ENCODE measurements at regions not wholly inside any gene's neighbourhood (a gene's known extent, or its start where the extent isn't known, plus 50 kb on each side); places are given as distances from the start of the nearest gene placed in this dataset.

DNA sequence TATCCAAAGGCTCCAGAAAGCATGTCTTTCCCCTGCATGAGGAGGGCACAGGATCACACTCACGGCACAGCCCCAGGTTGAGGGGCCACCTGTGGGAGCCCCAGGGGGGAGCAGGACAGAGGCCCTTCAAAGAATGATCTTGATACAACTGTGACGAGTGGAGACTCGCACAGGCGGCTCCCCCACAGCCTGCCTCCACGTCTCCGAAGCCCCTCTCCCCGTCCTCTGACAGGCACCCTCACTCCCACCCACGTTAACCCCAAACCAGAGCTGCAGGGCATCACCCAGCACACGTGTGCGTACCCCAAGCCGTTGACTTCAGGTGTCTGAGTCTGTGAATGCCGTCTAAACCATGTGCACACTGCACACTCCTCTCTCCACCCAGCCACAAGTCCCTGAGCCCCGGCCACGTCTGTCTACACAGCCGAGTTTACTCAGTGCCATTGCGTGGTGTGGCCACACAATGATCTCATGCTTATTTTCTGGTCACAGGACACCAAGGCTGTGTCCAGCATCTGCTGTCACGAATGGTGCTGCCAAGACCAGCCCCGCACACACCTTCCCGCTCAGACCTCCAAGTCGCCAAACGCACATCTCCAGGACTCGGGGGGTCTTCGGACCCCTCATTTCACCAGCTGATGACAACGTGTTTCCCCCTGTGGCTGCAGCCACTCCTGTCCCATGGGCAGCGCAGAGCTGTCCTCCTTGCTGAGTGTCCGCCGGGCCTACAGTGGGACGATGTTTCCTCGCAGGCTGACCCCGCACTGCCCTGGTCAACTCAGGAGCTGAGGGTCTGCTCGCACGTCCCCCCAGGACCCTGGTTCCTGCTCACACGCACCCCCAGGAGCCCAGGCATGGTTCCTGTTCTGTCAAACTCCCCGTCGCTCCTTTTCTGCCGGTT is 251.2 kb downstream of the BRD1 start:
- H3K36me3 ChIP-seq (replicated peaks in 1 of 2; ENCODE audit: control extremely low read depth in 1 of 2, control insufficient read depth in 1 of 2, extremely low read depth in 1 of 2, insufficient read depth in 2 of 2, low read length in 1 of 2) = no peaks in the 10 kb centered on the region
- no peaks in the 10 kb centered on the region for H3K4me1 ChIP-seq (ENCODE audit: control insufficient read depth in 2 of 2, insufficient read depth in 2 of 2, low read length in 2 of 2)
- TF ChIP-seq, protein P1, sequence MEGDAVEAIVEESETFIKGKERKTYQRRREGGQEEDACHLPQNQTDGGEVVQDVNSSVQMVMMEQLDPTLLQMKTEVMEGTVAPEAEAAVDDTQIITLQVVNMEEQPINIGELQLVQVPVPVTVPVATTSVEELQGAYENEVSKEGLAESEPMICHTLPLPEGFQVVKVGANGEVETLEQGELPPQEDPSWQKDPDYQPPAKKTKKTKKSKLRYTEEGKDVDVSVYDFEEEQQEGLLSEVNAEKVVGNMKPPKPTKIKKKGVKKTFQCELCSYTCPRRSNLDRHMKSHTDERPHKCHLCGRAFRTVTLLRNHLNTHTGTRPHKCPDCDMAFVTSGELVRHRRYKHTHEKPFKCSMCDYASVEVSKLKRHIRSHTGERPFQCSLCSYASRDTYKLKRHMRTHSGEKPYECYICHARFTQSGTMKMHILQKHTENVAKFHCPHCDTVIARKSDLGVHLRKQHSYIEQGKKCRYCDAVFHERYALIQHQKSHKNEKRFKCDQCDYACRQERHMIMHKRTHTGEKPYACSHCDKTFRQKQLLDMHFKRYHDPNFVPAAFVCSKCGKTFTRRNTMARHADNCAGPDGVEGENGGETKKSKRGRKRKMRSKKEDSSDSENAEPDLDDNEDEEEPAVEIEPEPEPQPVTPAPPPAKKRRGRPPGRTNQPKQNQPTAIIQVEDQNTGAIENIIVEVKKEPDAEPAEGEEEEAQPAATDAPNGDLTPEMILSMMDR (IDR thresholded peaks at IDR 0.05) = no peak
- TF ChIP-seq EZH2 (IDR thresholded peaks at IDR 0.05; ENCODE audit: borderline replicate concordance, insufficient read depth, low read depth, low read length, poor library complexity, severe bottlenecking) = no peak
- Mint-ChIP-seq H3K4me3 (no peak overlapping the region), H3K27ac (no peak overlapping the region), H3K27me3 (no peaks in the 10 kb centered on the region), H3K9me3 (ENCODE audit: insufficient read depth) (no peaks in the 10 kb centered on the region), H3K4me1 (no peaks in the 10 kb centered on the region)
- peaks cover 44% of the 10 kb centered on the region for H4K20me1 ChIP-seq (ENCODE audit: control insufficient read depth, insufficient read depth, low read length, poor library complexity, severe bottlenecking)
- no peak overlapping the region for H3K4me2 ChIP-seq (replicated peaks; ENCODE audit: low read depth, low read length, poor library complexity, severe bottlenecking)
- ATAC-seq (ENCODE audit: low read depth) (no peak), DNase-seq (no peak)
- peaks cover 0 to 31% (median 10%) of the 10 kb centered on the region in 3 donors for H3K9me3 ChIP-seq (ENCODE audit: control extremely low read depth in 1 of 3, control insufficient read depth in 2 of 3, insufficient read depth in 1 of 3, low read length in 2 of 3)
- POLR2A ChIA-PET = no interaction called here
- intact Hi-C loops (cut with micrococcal nuclease) = no loop called here
- CTCF ChIA-PET = no interaction called here
- no peaks in the 10 kb centered on the region for H3K27me3 ChIP-seq (replicated peaks in 1 of 4; ENCODE audit: control extremely low read depth in 1 of 4, control insufficient read depth in 3 of 4, insufficient read depth in 4 of 4, low read length in 3 of 4)
- peaks cover 38% of the 10 kb centered on the region for H3K79me2 ChIP-seq (ENCODE audit: control insufficient read depth, insufficient read depth, low read length)
- no peak overlapping the region for H3K4me3 ChIP-seq (ENCODE audit: control extremely low read depth in 1 of 5, extremely low read depth in 1 of 5, insufficient read depth in 1 of 5, low read depth in 2 of 5, low read length in 4 of 5)
- no peak overlapping the region for H3K9ac ChIP-seq (ENCODE audit: low read length)
- 94% methylated on average over 36 of the region's 36 CpGs for WGBS (ENCODE audit: insufficient coverage)
- H3K27ac ChIP-seq (ENCODE audit: low read length in 2 of 2) = no peak overlapping the region
- H2AFZ ChIP-seq (ENCODE audit: insufficient read depth, low read depth, low read length, poor library complexity, severe bottlenecking) = no peak overlapping the region

GRCh38 chr22:49575703-49576081 is 252.0 kb downstream of the BRD1 start:
- intact Hi-C loops (cut with micrococcal nuclease) = no loop called here
- DNase-seq (no peak), ATAC-seq (ENCODE audit: low read depth) (no peak)
- Histone ChIP-seq H3K79me2 (ENCODE audit: control insufficient read depth, insufficient read depth, low read length) (peaks cover 32% of the 10 kb centered on the region), H3K4me1 (ENCODE audit: control insufficient read depth in 2 of 2, insufficient read depth in 2 of 2, low read length in 2 of 2) (no peaks in the 10 kb centered on the region), H2AFZ (ENCODE audit: insufficient read depth, low read depth, low read length, poor library complexity, severe bottlenecking) (no peak overlapping the region), H3K9me3 (ENCODE audit: control extremely low read depth in 1 of 3, control insufficient read depth in 2 of 3, insufficient read depth in 1 of 3, low read length in 2 of 3) (peaks cover 0 to 28% (median 8%) of the 10 kb centered on the region in 3 donors), H3K27me3 (replicated peaks in 1 of 4; ENCODE audit: control extremely low read depth in 1 of 4, control insufficient read depth in 3 of 4, insufficient read depth in 4 of 4, low read length in 3 of 4) (no peaks in the 10 kb centered on the region), H3K4me3 (ENCODE audit: control extremely low read depth in 1 of 5, extremely low read depth in 1 of 5, insufficient read depth in 1 of 5, low read depth in 2 of 5, low read length in 4 of 5) (no peak overlapping the region), H4K20me1 (ENCODE audit: control insufficient read depth, insufficient read depth, low read length, poor library complexity, severe bottlenecking) (peaks cover 38% of the 10 kb centered on the region), H3K36me3 (replicated peaks in 1 of 2; ENCODE audit: control extremely low read depth in 1 of 2, control insufficient read depth in 1 of 2, extremely low read depth in 1 of 2, insufficient read depth in 2 of 2, low read length in 1 of 2) (no peaks in the 10 kb centered on the region), H3K9ac (ENCODE audit: low read length) (no peak overlapping the region), H3K27ac (ENCODE audit: low read length in 2 of 2) (no peak overlapping the region), H3K4me2 (replicated peaks; ENCODE audit: low read depth, low read length, poor library complexity, severe bottlenecking) (no peak overlapping the region)
- no peak for TF ChIP-seq EZH2 (IDR thresholded peaks at IDR 0.05; ENCODE audit: borderline replicate concordance, insufficient read depth, low read depth, low read length, poor library complexity, severe bottlenecking)
- TF ChIP-seq, protein P1 (IDR thresholded peaks at IDR 0.05) = no peak
- ChIA-PET POLR2A (no interaction called here), CTCF (no interaction called here)
- H3K4me3 Mint-ChIP-seq = no peak overlapping the region
- H3K27me3 Mint-ChIP-seq = no peaks in the 10 kb centered on the region
- H3K4me1 Mint-ChIP-seq = no peaks in the 10 kb centered on the region
- 95% methylated on average over 17 of the region's 20 CpGs for WGBS (ENCODE audit: insufficient coverage)
- H3K27ac Mint-ChIP-seq = no peak overlapping the region
- H3K9me3 Mint-ChIP-seq (ENCODE audit: insufficient read depth) = no peaks in the 10 kb centered on the region
